ENCODE measurements at regions not wholly inside any gene's neighbourhood (a gene's known extent, or its start where the extent isn't known, plus 50 kb on each side); places are given as distances from the start of the nearest gene placed in this dataset.

- DNase-seq (ENCODE audit: low read depth): no peak
Observed at GRCh38 chr10:132485391-132485790, 52.2 kb upstream of the INPP5A start.

- DNase-seq (ENCODE audit: low read depth): no peak
Observed at GRCh38 chr10:132486539-132487121, 51.0 kb upstream of the INPP5A start.

GRCh38 chr10:132487241-132488135, 50.1 kb upstream of the INPP5A start:
- no peak for DNase-seq (ENCODE audit: low read depth)

Data from fibroblast of the conjunctiva (primary cell).